ENCODE measurements at regions not wholly inside any gene's neighbourhood (a gene's known extent, or its start where the extent isn't known, plus 50 kb on each side); places are given as distances from the start of the nearest gene placed in this dataset.

DNA sequence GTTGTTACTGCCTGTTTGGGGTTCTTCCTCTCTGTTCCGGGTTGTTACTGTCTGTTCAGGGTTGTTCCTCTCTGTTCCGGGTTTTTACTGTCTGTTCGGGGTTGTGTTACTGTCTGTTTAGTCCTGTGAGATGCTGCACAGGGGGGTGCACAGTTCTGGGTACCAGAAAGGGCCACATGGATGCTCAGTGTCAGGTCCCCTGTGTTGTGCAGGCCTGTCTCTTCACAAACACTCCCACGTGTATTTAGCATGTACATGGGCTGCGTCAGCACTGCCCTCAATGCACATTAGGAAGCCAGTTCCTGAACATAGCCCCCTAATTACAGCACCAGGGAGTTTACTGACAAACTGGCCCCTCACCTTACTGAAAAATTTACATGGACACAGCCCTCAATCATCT is 118.5 kb downstream of the DLL1 start:
- no peak for TF ChIP-seq EZH2 (IDR thresholded peaks at IDR 0.05; ENCODE audit: borderline replicate concordance, low read depth, low read length, poor library complexity, severe bottlenecking)
- TF ChIP-seq, protein P1, sequence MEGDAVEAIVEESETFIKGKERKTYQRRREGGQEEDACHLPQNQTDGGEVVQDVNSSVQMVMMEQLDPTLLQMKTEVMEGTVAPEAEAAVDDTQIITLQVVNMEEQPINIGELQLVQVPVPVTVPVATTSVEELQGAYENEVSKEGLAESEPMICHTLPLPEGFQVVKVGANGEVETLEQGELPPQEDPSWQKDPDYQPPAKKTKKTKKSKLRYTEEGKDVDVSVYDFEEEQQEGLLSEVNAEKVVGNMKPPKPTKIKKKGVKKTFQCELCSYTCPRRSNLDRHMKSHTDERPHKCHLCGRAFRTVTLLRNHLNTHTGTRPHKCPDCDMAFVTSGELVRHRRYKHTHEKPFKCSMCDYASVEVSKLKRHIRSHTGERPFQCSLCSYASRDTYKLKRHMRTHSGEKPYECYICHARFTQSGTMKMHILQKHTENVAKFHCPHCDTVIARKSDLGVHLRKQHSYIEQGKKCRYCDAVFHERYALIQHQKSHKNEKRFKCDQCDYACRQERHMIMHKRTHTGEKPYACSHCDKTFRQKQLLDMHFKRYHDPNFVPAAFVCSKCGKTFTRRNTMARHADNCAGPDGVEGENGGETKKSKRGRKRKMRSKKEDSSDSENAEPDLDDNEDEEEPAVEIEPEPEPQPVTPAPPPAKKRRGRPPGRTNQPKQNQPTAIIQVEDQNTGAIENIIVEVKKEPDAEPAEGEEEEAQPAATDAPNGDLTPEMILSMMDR (conservative IDR thresholded peaks at IDR 0.05; ENCODE audit: low read depth, low read length): no peak
